ENCODE measurements at regions not wholly inside any gene's neighbourhood (a gene's known extent, or its start where the extent isn't known, plus 50 kb on each side); places are given as distances from the start of the nearest gene placed in this dataset.

GRCh38 chr12:60071759-60072191 lies 475.9 kb downstream of the SLC16A7 start:
- H3K4ac ChIP-seq (replicated peaks; ENCODE audit: insufficient read length, low read depth, low read length), result no peak overlapping the region
- H3K23me2 ChIP-seq (ENCODE audit: low read depth, low read length), result no peaks in the 10 kb centered on the region
- no peak overlapping the region for H2AFZ ChIP-seq (ENCODE audit: low read length)
- no peak overlapping the region for H2BK20ac ChIP-seq (ENCODE audit: low read length)
- H2BK15ac ChIP-seq (ENCODE audit: low read length), result no peak overlapping the region
- H4K5ac ChIP-seq (ENCODE audit: insufficient read length, low read depth, low read length), result no peak overlapping the region
- H3K9ac ChIP-seq (replicated peaks in 1 of 4; ENCODE audit: extremely low read depth in 1 of 4, low read depth in 3 of 4, low read length in 3 of 4), result no peak overlapping the region
- no peaks in the 10 kb centered on the region for H3K79me1 ChIP-seq (ENCODE audit: low read depth, low read length)
- H3K18ac ChIP-seq (ENCODE audit: extremely low read depth, low read length), result no peak overlapping the region
- no peak for FAIRE-seq
- no peak overlapping the region for H4K8ac ChIP-seq (ENCODE audit: extremely low read depth, insufficient read depth, low read length)
- no peak overlapping the region for H2AK5ac ChIP-seq (ENCODE audit: low read depth, low read length)
- H3K27ac ChIP-seq (ENCODE audit: low read depth, low read length), result no peak overlapping the region
- H3K14ac ChIP-seq (ENCODE audit: insufficient read length), result no peak overlapping the region
- TF ChIP-seq MAFK (IDR thresholded peaks at IDR 0.05; ENCODE audit: low read depth, low read length) (no peak), CHD1 (IDR thresholded peaks at IDR 0.05; ENCODE audit: low read depth, low read length) (no peak), ATF2 (IDR thresholded peaks at IDR 0.05; ENCODE audit: low read length) (no peak), CREB1 (IDR thresholded peaks at IDR 0.05) (no peak), PHF8 (conservative IDR thresholded peaks at IDR 0.05; ENCODE audit: low read depth, low read length) (no peak), SP4 (IDR thresholded peaks at IDR 0.05; ENCODE audit: low read length) (no peak), HDAC2 (IDR thresholded peaks at IDR 0.05; ENCODE audit: borderline replicate concordance in 1 of 2, low read depth in 2 of 2, low read length in 2 of 2) (no peak), ZNF274 (IDR thresholded peaks at IDR 0.05; ENCODE audit: borderline replicate concordance, extremely low read depth, low read length) (no peak), SIX5 (IDR thresholded peaks at IDR 0.05; ENCODE audit: low read depth, low read length) (no peak), RBBP5 (IDR thresholded peaks at IDR 0.05; ENCODE audit: borderline replicate concordance, low read depth, low read length) (no peak), SUZ12 (IDR thresholded peaks at IDR 0.05; ENCODE audit: low read length) (no peak)
- no peaks in the 10 kb centered on the region for H4K20me1 ChIP-seq (replicated peaks in 1 of 2; ENCODE audit: control insufficient read depth in 1 of 2, insufficient read depth in 2 of 2, low read length in 2 of 2)
- 92% methylated on average over 2 of the region's 2 CpGs; no CpG with 5 or more reads in 1 of the 2 experiments for WGBS, 2 experiments (ENCODE audit: extremely low coverage in 1 of 2, insufficient coverage in 1 of 2, insufficient read length in 1 of 2, insufficient replicate concordance in 2 of 2, low coverage in 1 of 2, low lambda C conversion rate in 2 of 2, missing lambda C conversion rate in 1 of 2)
- H3K79me2 ChIP-seq (ENCODE audit: control insufficient read depth in 1 of 2, insufficient read depth in 2 of 2, low read length in 2 of 2), result no peaks in the 10 kb centered on the region
- no peak overlapping the region for H2BK120ac ChIP-seq (replicated peaks; ENCODE audit: low read depth, low read length)
- no peak overlapping the region for H3K23ac ChIP-seq (ENCODE audit: insufficient read length)
- H3K4me1 ChIP-seq (replicated peaks in 1 of 4; ENCODE audit: control insufficient read depth in 3 of 4, insufficient read depth in 4 of 4, low read length in 3 of 4), result peaks cover 0 to 3% (median 0%) of the 10 kb centered on the region in 4 experiments; a peak in 1 of 7 replicates
- no peak overlapping the region for H3K56ac ChIP-seq (replicated peaks; ENCODE audit: insufficient read length, low read depth, low read length)
- DNase-seq (ENCODE audit: low read depth in 1 of 2, low spot score in 2 of 2), result no peak
- H3K36me3 ChIP-seq (ENCODE audit: control insufficient read depth in 2 of 4, insufficient read depth in 4 of 4, low read length in 3 of 4), result no peaks in the 10 kb centered on the region
- H3K27me3 ChIP-seq (replicated peaks in 1 of 4; ENCODE audit: control insufficient read depth in 3 of 4, extremely low read depth in 1 of 4, insufficient read depth in 3 of 4, low read length in 3 of 4), result no peaks in the 10 kb centered on the region
- CTCF ChIA-PET (ENCODE audit: partially characterized antibody), result interaction anchor here (2.0 kb wide), 1 partner anchor 13 kb away, joined by 6 read pairs; no protein-coding TSS in a partner anchor
- H2BK5ac ChIP-seq (ENCODE audit: low read depth, low read length), result no peak overlapping the region
- no peak overlapping the region for H3K4me2 ChIP-seq (ENCODE audit: insufficient read depth in 1 of 2, low read depth in 2 of 2, low read length in 2 of 2)
- no peak overlapping the region; the same call in 1 of the 2 replicates for H2BK12ac ChIP-seq (ENCODE audit: low read depth, low read length)
- H3K4me3 ChIP-seq (ENCODE audit: extremely low read depth in 1 of 4, insufficient read depth in 2 of 4, low read depth in 3 of 4, low read length in 4 of 4), result no peak overlapping the region
- POLR2A ChIA-PET (ENCODE audit: partially characterized antibody), result no interaction called here
- no peaks in the 10 kb centered on the region for H3K9me3 ChIP-seq (ENCODE audit: insufficient read depth in 2 of 2, low read depth in 1 of 2, low read length in 1 of 2)
- no peak overlapping the region for H4K91ac ChIP-seq (replicated peaks; ENCODE audit: insufficient read length, low read length)
